K562 (cell line): ENCODE measurements at regions not wholly inside any gene's neighbourhood (a gene's known extent, or its start where the extent isn't known, plus 50 kb on each side); places are given as distances from the start of the nearest gene placed in this dataset.
A peak's percentile ranks its signal among the peaks of the same experiment; 100 is the strongest.

ENCODE experiments used
- ATAC-seq: fragments of 200-7000 bp; cut with Tn5 transposase; 3 replicates; pipeline ENCODE4 v1.9.1; 2020; ENCODE audit warnings: moderate library complexity
- BruUV-seq: library from RNA; stranded (reverse); fragments of 400-500 nt; replicated peaks from 2 replicates; lab custom pipeline; 2021; lab: Mats Ljungman, UMichigan
- CTCF ChIA-PET: fragments of 300-600 bp; formaldehyde crosslinking; extraction: SDS; loops from one replicate; lab custom pipeline; 2021; ENCODE audit warnings: low intra/inter-chr PET ratio; lab: Yijun Ruan, JAX
- POLR2A ChIA-PET: fragments of 300-600, 350-650 bp; sonication (Branson Sonifier 250); formaldehyde crosslinking; extraction: SDS; loops from one replicate; lab custom pipeline; 2021; ENCODE audit warnings: antibody characterized with exemption, inconsistent platforms; lab: Yijun Ruan, JAX
- DNase-seq, 4 experiments: peaks; one replicate each; pipeline versions ENCODE4 v3.0.0 to v3.0.0-alpha.2; 2011 to 2018; ENCODE audit warnings: low spot score in 3 of 4, mixed read lengths in 3 of 4; ENCODE audit errors: extremely low read depth in 1 of 4
- FAIRE-seq: peaks from 2 replicates; lab custom pipeline; 2011; peaks lifted over from hg19 to GRCh38; lab: Jason Lieb, UNC
- H2AFZ ChIP-seq: 2 replicates; pipeline ENCODE4 v1.6.0; 2011; ENCODE audit warnings: low read depth, low read length, control low read depth, inconsistent platforms
- H3K27ac ChIP-seq: fragments of 200-600 bp; 3 replicates; pipeline ENCODE4 v1.8.0; 2011; ENCODE audit warnings: low read depth, mild to moderate bottlenecking, control low read depth, inconsistent platforms, low read length, moderate library complexity, mixed read lengths; ENCODE audit errors: extremely low read depth
- H3K27me3 ChIP-seq, 2 experiments: fragments of 300-600 bp in 1 of 2; 2 replicates in 1 of 2; 3 replicates in 1 of 2; pipeline versions ENCODE4 v1.6.0 to v1.8.0; 2011; ENCODE audit warnings: inconsistent platforms in 2 of 2, low read length in 2 of 2, mild to moderate bottlenecking in 1 of 2, mixed read lengths in 1 of 2, moderate library complexity in 1 of 2; ENCODE audit not compliant: control insufficient read depth in 2 of 2, insufficient read depth in 2 of 2
- H3K36me3 ChIP-seq: fragments of 300-600 bp; 3 replicates; pipeline ENCODE4 v1.8.0; 2011; ENCODE audit warnings: mild to moderate bottlenecking, low read length, inconsistent platforms; ENCODE audit not compliant: control insufficient read depth, insufficient read depth
- H3K4me1 ChIP-seq, 2 experiments: fragments of 200-600 bp in 1 of 2; replicated peaks in 1 of 2; 2 replicates in 1 of 2; 3 replicates in 1 of 2; pipeline versions ENCODE4 v1.5.1 to v1.8.0; 2011; ENCODE audit warnings: inconsistent platforms in 2 of 2, low read length in 2 of 2, mild to moderate bottlenecking in 1 of 2, mixed read lengths in 1 of 2, moderate library complexity in 1 of 2; ENCODE audit not compliant: control insufficient read depth in 2 of 2, insufficient read depth in 2 of 2
- H3K4me2 ChIP-seq: 2 replicates; pipeline ENCODE4 v1.6.1; 2011; ENCODE audit warnings: low read length, control low read depth, inconsistent platforms, mixed read lengths; ENCODE audit not compliant: insufficient read depth
- H3K4me3 ChIP-seq: fragments of 200-600 bp; sonication (generic), shearing (Covaris generic); 2 replicates; pipeline ENCODE4 v1.5.1; 2016; ENCODE audit warnings: control low read depth, inconsistent platforms
- H3K79me2 ChIP-seq: fragments of 200-600 bp; 3 replicates; pipeline ENCODE4 v1.8.0; 2011; ENCODE audit warnings: low read length, inconsistent platforms; ENCODE audit not compliant: control insufficient read depth, insufficient read depth
- H3K9ac ChIP-seq, 2 experiments: 2 replicates each; pipeline versions ENCODE4 v1.6.0 to v1.6.1; 2011; ENCODE audit warnings: low read depth in 2 of 2, low read length in 2 of 2, control low read depth in 1 of 2, inconsistent platforms in 1 of 2, mild to moderate bottlenecking in 1 of 2, mixed read lengths in 1 of 2; ENCODE audit not compliant: insufficient read depth in 1 of 2
- H3K9me1 ChIP-seq: one replicate; pipeline ENCODE4 v1.6.0; 2011; ENCODE audit warnings: inconsistent platforms, mild to moderate bottlenecking, low read length, moderate library complexity; ENCODE audit not compliant: control insufficient read depth, insufficient read depth
- H3K9me3 ChIP-seq: replicated peaks from 2 replicates; pipeline ENCODE4 v1.5.1; 2011; ENCODE audit warnings: low read depth, low read length, inconsistent platforms; ENCODE audit not compliant: control insufficient read depth, insufficient read depth
- H4K20me1 ChIP-seq: replicated peaks from 2 replicates; pipeline ENCODE4 v1.6.1; 2011; ENCODE audit warnings: low read length, inconsistent platforms, mixed read lengths; ENCODE audit not compliant: control insufficient read depth, insufficient read depth
- CBX3 ChIP-seq, 2 experiments: IDR thresholded peaks; 1 replicate in 1 of 2; 2 replicates in 1 of 2; pipeline ENCODE4 v1.6.1; 2012; ENCODE audit warnings: inconsistent platforms in 2 of 2, low read length in 2 of 2, borderline replicate concordance in 1 of 2, control low read depth in 1 of 2
- E2F8 ChIP-seq: fragments of 450-650 bp; IDR thresholded peaks from 2 replicates; pipeline ENCODE4 v1.7.1; 2018; ENCODE audit warnings: mild to moderate bottlenecking, low read depth; ENCODE audit not compliant: partially characterized antibody
- GATA2 ChIP-seq: sonication (generic); formaldehyde crosslinking; IDR thresholded peaks from 2 replicates; pipeline ENCODE4 v1.4.0; 2020; ENCODE audit warnings: mild to moderate bottlenecking, missing genetic modification reagents
- ILK ChIP-seq: fragments of 450-650 bp; IDR thresholded peaks from 2 replicates; pipeline ENCODE4 v1.6.1; 2016; ENCODE audit warnings: missing genetic modification characterization, low read depth, mild to moderate bottlenecking, missing compliant biosample characterization, moderate library complexity, borderline replicate concordance
- NFE2L1 ChIP-seq: fragments of 450-650 bp; IDR thresholded peaks from 2 replicates; pipeline ENCODE4 v1.6.1; 2016; ENCODE audit warnings: missing genetic modification characterization, low read depth, mild to moderate bottlenecking, missing compliant biosample characterization, moderate library complexity, borderline replicate concordance
- SOX6 ChIP-seq: fragments of 450-650 bp; IDR thresholded peaks from 2 replicates; pipeline ENCODE4 v1.6.1; 2014; ENCODE audit warnings: mild to moderate bottlenecking
- SPI1 ChIP-seq: IDR thresholded peaks from 2 replicates; pipeline ENCODE4 v1.6.1; 2011; ENCODE audit warnings: low read depth, low read length, control low read depth, borderline replicate concordance
- TEAD1 ChIP-seq, 2 experiments: fragments of 450-650 bp in 1 of 2; sonication (generic) in 1 of 2; formaldehyde crosslinking; IDR thresholded peaks; 2 replicates each; pipeline versions ENCODE4 v1.4.0 to v1.8.0; 2020 to 2022; ENCODE audit warnings: mild to moderate bottlenecking in 2 of 2, missing genetic modification reagents in 1 of 2
- ZNF12 ChIP-seq: sonication (generic); formaldehyde crosslinking; IDR thresholded peaks from 2 replicates; pipeline ENCODE4 v1.4.0; 2020; ENCODE audit warnings: mild to moderate bottlenecking, missing genetic modification reagents
- ZNF165 ChIP-seq: fragments of 250-450 bp; sonication (Bioruptor Pico); IDR thresholded peaks from 2 replicates; pipeline ENCODE4 v1.4.0; 2020; ENCODE audit warnings: borderline replicate concordance
- ZNF324 ChIP-seq: fragments of 250-450 bp; sonication (Bioruptor Pico); IDR thresholded peaks from 2 replicates; pipeline ENCODE4 v1.4.0; 2020; ENCODE audit warnings: mild to moderate bottlenecking
- WGBS: fragments of 100-300 bp; shearing (Covaris generic); methylation state at CpG from one replicate; pipeline ENCODE4 v1.1.6; 2016; ENCODE audit warnings: low coverage, mixed read lengths; ENCODE audit not compliant: insufficient coverage; ENCODE audit errors: missing lambda C conversion rate; 5-methylcytosine and 5-hydroxymethylcytosine counted together
- in situ Hi-C: fragments of 300-500 bp; cut with MboI; formaldehyde crosslinking; loops from 4 replicates; pipeline ENCODE4 v1.15.0; 2018; ENCODE audit warnings: inconsistent platforms, mixed read lengths
- intact Hi-C: fragments of 100-400 bp; cut with micrococcal nuclease; formaldehyde crosslinking; loops from 2 replicates; pipeline ENCODE4 v1.14.2; 2022

- TF ChIP-seq GATA2: peak; percentile 34; the same call in 1 of the 2 replicates
- TF ChIP-seq TEAD1 (CRISPR knock-in tag; IDR thresholded peaks at IDR 0.05): peak in 1 of 2 experiments; percentile 76; a peak in 1 of 4 replicates
- no peak for TF ChIP-seq CBX3 (IDR thresholded peaks at IDR 0.05; ENCODE audit: borderline replicate concordance in 1 of 2, low read length in 2 of 2)
Measured at GRCh38 chr5:74116266-74116665, 490.3 kb downstream of the ARHGEF28 start (continued).

- in situ Hi-C loops: no loop called here
- ATAC-seq (no peak), DNase-seq (no peak), FAIRE-seq (no peak)
- H3K27me3 ChIP-seq: no peaks in the 10 kb centered on the region
- ChIA-PET POLR2A (no interaction called here), CTCF (no interaction called here)
- H3K9me1 ChIP-seq: no peaks in the 10 kb centered on the region
- WGBS: 0% methylated on average over 2 of the region's 2 CpGs
- H3K36me3 ChIP-seq: no peaks in the 10 kb centered on the region
- no peak overlapping the region for H3K27ac ChIP-seq
- H3K9ac ChIP-seq: no peak overlapping the region
- TF ChIP-seq ZNF12 (CRISPR knock-in tag): no peak
- no peak for TF ChIP-seq ZNF165
- TF ChIP-seq SOX6: no peak
- no peak for TF ChIP-seq ILK (tag)
- no peak for TF ChIP-seq SPI1
- TF ChIP-seq NFE2L1 (tag): no peak
- TF ChIP-seq ZNF324 (CRISPR knock-in tag): no peak
- TF ChIP-seq E2F8: no peak
- intact Hi-C loops: no loop called here
- H3K4me2 ChIP-seq: no peak overlapping the region
- no peaks in the 10 kb centered on the region for H3K79me2 ChIP-seq
- H2AFZ ChIP-seq: no peak overlapping the region
- no peaks in the 10 kb centered on the region for H3K4me1 ChIP-seq
- no TSS peak for BruUV-seq
- no peaks in the 10 kb centered on the region for H4K20me1 ChIP-seq
- no peak overlapping the region for H3K4me3 ChIP-seq
- H3K9me3 ChIP-seq: no peaks in the 10 kb centered on the region
Measured at GRCh38 chr5:74113927-74114326, 487.9 kb downstream of the ARHGEF28 start.
